ENCODE measurements at regions not wholly inside any gene's neighbourhood (a gene's known extent, or its start where the extent isn't known, plus 50 kb on each side); places are given as distances from the start of the nearest gene placed in this dataset.
"Not testable (repeated sequence)": the region's sequence is repeated elsewhere in the genome, so short reads cannot be mapped to it uniquely, and the experiment has no call there.

DNA sequence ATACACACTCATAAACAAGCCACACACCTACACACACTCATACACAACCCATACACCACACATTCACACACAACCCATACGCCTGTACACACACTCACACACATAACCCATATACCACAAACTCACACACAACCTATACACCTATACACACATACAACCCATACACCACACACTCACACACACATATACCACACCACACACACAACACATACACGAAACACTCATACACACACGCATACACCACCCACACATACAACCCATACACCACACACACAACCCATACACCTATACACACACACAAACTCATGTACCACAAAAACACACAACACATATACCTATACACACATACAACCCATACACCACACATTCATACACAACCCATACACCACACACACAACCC is 164.3 kb downstream of the TMEM121 start (continued):
- no peak for TF ChIP-seq FOSB (CRISPR knock-in tag; IDR thresholded peaks at IDR 0.05)
- no peak for TF ChIP-seq ATOH8 (CRISPR knock-in tag; IDR thresholded peaks at IDR 0.05; ENCODE audit: low read depth)
- TF ChIP-seq HES2 (IDR thresholded peaks at IDR 0.05) = no peak
- no peak for TF ChIP-seq HEYL (CRISPR knock-in tag; IDR thresholded peaks at IDR 0.05)
- no peak for TF ChIP-seq TFCP2L1 (CRISPR knock-in tag; IDR thresholded peaks at IDR 0.05)
- no peak for TF ChIP-seq FOXS1 (CRISPR knock-in tag; IDR thresholded peaks at IDR 0.05)
- TF ChIP-seq, protein P1, sequence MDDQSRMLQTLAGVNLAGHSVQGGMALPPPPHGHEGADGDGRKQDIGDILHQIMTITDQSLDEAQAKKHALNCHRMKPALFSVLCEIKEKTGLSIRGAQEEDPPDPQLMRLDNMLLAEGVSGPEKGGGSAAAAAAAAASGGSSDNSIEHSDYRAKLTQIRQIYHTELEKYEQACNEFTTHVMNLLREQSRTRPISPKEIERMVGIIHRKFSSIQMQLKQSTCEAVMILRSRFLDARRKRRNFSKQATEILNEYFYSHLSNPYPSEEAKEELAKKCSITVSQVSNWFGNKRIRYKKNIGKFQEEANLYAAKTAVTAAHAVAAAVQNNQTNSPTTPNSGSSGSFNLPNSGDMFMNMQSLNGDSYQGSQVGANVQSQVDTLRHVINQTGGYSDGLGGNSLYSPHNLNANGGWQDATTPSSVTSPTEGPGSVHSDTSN (IDR thresholded peaks at IDR 0.05) = no peak
- no peak for TF ChIP-seq CBX2 (IDR thresholded peaks at IDR 0.05; ENCODE audit: borderline replicate concordance, low read depth)
- no peak for TF ChIP-seq ZFP36 (IDR thresholded peaks at IDR 0.05; ENCODE audit: borderline replicate concordance, partially characterized antibody)
- TF ChIP-seq, protein P2, sequence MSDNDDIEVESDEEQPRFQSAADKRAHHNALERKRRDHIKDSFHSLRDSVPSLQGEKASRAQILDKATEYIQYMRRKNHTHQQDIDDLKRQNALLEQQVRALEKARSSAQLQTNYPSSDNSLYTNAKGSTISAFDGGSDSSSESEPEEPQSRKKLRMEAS (IDR thresholded peaks at IDR 0.05) = no peak
- TF ChIP-seq EHMT2 (IDR thresholded peaks at IDR 0.05; ENCODE audit: low read depth) = no peak

GRCh38 chr14:105691321-105692109 is 165.1 kb downstream of the TMEM121 start:
- ATAC-seq = peak in 1 of 2 experiments; percentile 12; a peak in 2 of 6 replicates
- WGBS (ENCODE audit: missing lambda C conversion rate) = 74% methylated on average over 22 of the region's 25 CpGs
- H3K4me3 ChIP-seq; H3K27ac ChIP-seq; POLR2A ChIA-PET; H3K4me2 ChIP-seq; H3K9me3 ChIP-seq; H3K4me1 ChIP-seq; DNase-seq (ENCODE audit: low read depth in 1 of 2, low spot score in 1 of 2); FAIRE-seq: not testable (repeated sequence)
- CTCF ChIA-PET = interaction anchor here (0.6 kb wide), 1 partner anchor 12 kb away, joined by 3 read pairs; no protein-coding TSS in a partner anchor

DNA sequence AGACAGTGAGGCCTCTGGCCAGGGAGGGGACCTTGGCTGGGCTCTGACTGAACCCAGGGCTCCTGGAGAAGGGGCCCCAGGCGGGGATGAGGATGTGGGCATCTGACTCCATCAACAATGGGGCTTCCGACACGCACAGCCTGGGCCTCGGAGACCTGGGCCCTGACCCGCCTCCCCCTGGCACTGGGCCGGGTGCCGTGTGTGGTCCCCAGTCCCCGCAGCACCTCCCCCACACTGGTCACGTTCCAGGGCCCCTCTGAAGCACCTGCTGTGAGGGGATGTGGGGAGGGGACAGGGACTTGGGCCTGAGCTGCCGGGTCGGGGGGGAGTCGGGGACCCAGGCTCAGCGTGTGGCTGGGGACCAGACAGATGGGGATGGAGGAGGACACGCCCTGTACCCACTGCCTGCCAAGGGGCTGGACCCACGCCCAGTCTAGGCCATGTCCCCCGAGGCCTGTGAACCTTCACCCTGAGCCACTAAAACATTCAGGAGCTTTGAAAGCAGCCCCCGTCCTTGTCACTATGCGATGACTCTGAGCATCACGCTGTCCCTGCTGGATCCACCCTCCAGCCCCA is 165.8 kb downstream of the TMEM121 start:
- ATAC-seq = peak; percentile 1 to 6; a peak in 1 of 6 replicates

GRCh38 chr14:105694961-105695360 is 168.6 kb downstream of the TMEM121 start:
- ATAC-seq (no peak), FAIRE-seq (no peak)
- H3K27ac ChIP-seq = no peak overlapping the region
- TF ChIP-seq CHD2 (IDR thresholded peaks at IDR 0.05; ENCODE audit: low read length, partially characterized antibody) (no peak), RARB (CRISPR knock-in tag; IDR thresholded peaks at IDR 0.05) (no peak), JUNB (IDR thresholded peaks at IDR 0.05) (no peak), FOSB (CRISPR knock-in tag; IDR thresholded peaks at IDR 0.05) (no peak), CEBPB (IDR thresholded peaks at IDR 0.05) (no peak), KDM1A (IDR thresholded peaks at IDR 0.05; ENCODE audit: low read depth) (no peak), HDAC2 (IDR thresholded peaks at IDR 0.05) (no peak), RCOR1 (IDR thresholded peaks at IDR 0.05; ENCODE audit: low read depth, low read length) (no peak), NFE2L2 (conservative IDR thresholded peaks at IDR 0.05; ENCODE audit: low read length) (no peak), SREBF2 (IDR thresholded peaks at IDR 0.05) (no peak), RAD21 (conservative IDR thresholded peaks at IDR 0.05 in 1 of 2, IDR thresholded peaks at IDR 0.05 in 1 of 2) (no peak), HES2 (IDR thresholded peaks at IDR 0.05) (no peak), HOXA7 (CRISPR knock-in tag; IDR thresholded peaks at IDR 0.05) (no peak), CHD4 (IDR thresholded peaks at IDR 0.05; ENCODE audit: borderline replicate concordance) (no peak), ESRRA (IDR thresholded peaks at IDR 0.05; ENCODE audit: borderline replicate concordance, low read length) (no peak), ZNF302 (CRISPR knock-in tag; IDR thresholded peaks at IDR 0.05) (no peak), MYC (IDR thresholded peaks at IDR 0.05; ENCODE audit: borderline replicate concordance, low read length) (no peak)
- TF ChIP-seq, protein P3, sequence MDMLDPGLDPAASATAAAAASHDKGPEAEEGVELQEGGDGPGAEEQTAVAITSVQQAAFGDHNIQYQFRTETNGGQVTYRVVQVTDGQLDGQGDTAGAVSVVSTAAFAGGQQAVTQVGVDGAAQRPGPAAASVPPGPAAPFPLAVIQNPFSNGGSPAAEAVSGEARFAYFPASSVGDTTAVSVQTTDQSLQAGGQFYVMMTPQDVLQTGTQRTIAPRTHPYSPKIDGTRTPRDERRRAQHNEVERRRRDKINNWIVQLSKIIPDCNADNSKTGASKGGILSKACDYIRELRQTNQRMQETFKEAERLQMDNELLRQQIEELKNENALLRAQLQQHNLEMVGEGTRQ (IDR thresholded peaks at IDR 0.05) = no peak

More for the DNA sequence above, 165.8 kb downstream of the TMEM121 start:
- POLR2A ChIA-PET; H3K27ac ChIP-seq; H3K4me3 ChIP-seq; FAIRE-seq; H3K4me1 ChIP-seq; H3K9me3 ChIP-seq; DNase-seq (ENCODE audit: low read depth in 1 of 2, low spot score in 1 of 2); CTCF ChIA-PET; H3K4me2 ChIP-seq: not testable (repeated sequence)
- 74% methylated on average over 4 of the region's 19 CpGs for WGBS (ENCODE audit: missing lambda C conversion rate)

More at GRCh38 chr14:105694961-105695360, 168.6 kb downstream of the TMEM121 start:
- Histone ChIP-seq H3K4me2 (no peak overlapping the region), H3K4me3 (no peak overlapping the region), H3K4me1 (no peaks in the 10 kb centered on the region), H3K9me3 (no peaks in the 10 kb centered on the region)
- ChIA-PET POLR2A (no interaction called here), CTCF (no interaction called here)
- DNase-seq (ENCODE audit: low read depth in 1 of 2, low spot score in 1 of 2) = no peak
- 43% methylated on average over 2 of the region's 2 CpGs for WGBS (ENCODE audit: missing lambda C conversion rate)
